Left lobe of liver (tissue), 2 donors: ENCODE measurements at regions not wholly inside any gene's neighbourhood (a gene's known extent, or its start where the extent isn't known, plus 50 kb on each side); places are given as distances from the start of the nearest gene placed in this dataset.
"Not testable (repeated sequence)": the region's sequence is repeated elsewhere in the genome, so short reads cannot be mapped to it uniquely, and the experiment has no call there.

ENCODE experiments used
- ATAC-seq: fragments of 200-7000 bp; cut with Tn5 transposase; one replicate; pipeline ENCODE4 v1.9.1; 2020; ENCODE audit warnings: mild to moderate bottlenecking, moderate library complexity
- DNase-seq: peaks from one replicate; pipeline ENCODE4 v3.0.0-alpha.2; 2020; ENCODE audit warnings: low spot score
- donor health status: DM: no; HTN: no; CAD: no; lungs with moderate emphysema.
- donor health status: DM: no; HTN: yes; CAD: no.

GRCh38 chr4:127379499-127379898, 253.3 kb upstream of the INTU start:
- DNase-seq, result no peak
- no peak for ATAC-seq

GRCh38 chr4:127379948-127380347, 252.8 kb upstream of the INTU start:
- not testable (repeated sequence) for DNase-seq, ATAC-seq

GRCh38 chr4:127383666-127384065, 249.1 kb upstream of the INTU start:
- ATAC-seq, result no peak
- DNase-seq, result no peak

GRCh38 chr4:127394516-127394915, 238.2 kb upstream of the INTU start:
- DNase-seq (no peak), ATAC-seq (no peak)

- DNase-seq (no peak), ATAC-seq (no peak)
These were observed 232.5 kb upstream of the INTU start for GRCh38 chr4:127400276-127400675.

GRCh38 chr4:127400731-127401346, 231.9 kb upstream of the INTU start:
- DNase-seq, result peak; percentile 49
- peak; percentile 88 for ATAC-seq

GRCh38 chr4:127403471-127404084, 229.2 kb upstream of the INTU start:
- no peak for ATAC-seq
- no peak for DNase-seq

- no peak for ATAC-seq
- DNase-seq, result no peak
These were observed 226.6 kb upstream of the INTU start for GRCh38 chr4:127406187-127406586.

- ATAC-seq, DNase-seq: not testable (repeated sequence)
These were observed 225.2 kb upstream of the INTU start for GRCh38 chr4:127407572-127407971.

GRCh38 chr4:127410201-127410600, 222.6 kb upstream of the INTU start:
- DNase-seq (no peak), ATAC-seq (no peak)

GRCh38 chr4:127410644-127411043, 222.1 kb upstream of the INTU start:
- no peak for DNase-seq

GRCh38 chr4:127414951-127415606, 217.7 kb upstream of the INTU start:
- DNase-seq (no peak), ATAC-seq (no peak)

More at GRCh38 chr4:127410644-127411043, 222.1 kb upstream of the INTU start:
- no peak for ATAC-seq

- ATAC-seq, result no peak
- DNase-seq, result no peak
These were observed 216.6 kb upstream of the INTU start for GRCh38 chr4:127416115-127416514.

- DNase-seq (no peak), ATAC-seq (no peak)
These were observed 214.7 kb upstream of the INTU start for GRCh38 chr4:127417885-127418535.

GRCh38 chr4:127419431-127419830, 213.3 kb upstream of the INTU start:
- DNase-seq, result no peak
- ATAC-seq, result no peak

GRCh38 chr4:127421437-127421836, 211.3 kb upstream of the INTU start:
- DNase-seq (no peak), ATAC-seq (no peak)

GRCh38 chr4:127425202-127425845, 207.4 kb upstream of the INTU start:
- DNase-seq, result no peak
- ATAC-seq, result no peak

- ATAC-seq (no peak), DNase-seq (no peak)
These were observed 206.9 kb upstream of the INTU start for GRCh38 chr4:127425851-127426250.

GRCh38 chr4:127441571-127441970, 191.2 kb upstream of the INTU start:
- DNase-seq (no peak), ATAC-seq (no peak)

GRCh38 chr4:127445471-127445870, 187.3 kb upstream of the INTU start:
- no peak for ATAC-seq
- no peak for DNase-seq

- no peak for DNase-seq
- no peak for ATAC-seq
These were observed 186.3 kb upstream of the INTU start for GRCh38 chr4:127446427-127446885.
